ENCODE measurements at regions not wholly inside any gene's neighbourhood (a gene's known extent, or its start where the extent isn't known, plus 50 kb on each side); places are given as distances from the start of the nearest gene placed in this dataset.

GRCh38 chr1:58905126-58905490 is 121.3 kb upstream of the JUN start:
- no peak for DNase-seq (ENCODE audit: low read depth)
- H3K4me3 ChIP-seq (ENCODE audit: low read depth, low read length): no peak overlapping the region

- no peak overlapping the region for H3K4me3 ChIP-seq (ENCODE audit: low read depth, low read length)
- no peak for DNase-seq (ENCODE audit: low read depth)
Observed at GRCh38 chr1:58905628-58906221, 121.9 kb upstream of the JUN start.

- no peak overlapping the region for H3K4me3 ChIP-seq (ENCODE audit: low read depth, low read length)
- DNase-seq (ENCODE audit: low read depth): no peak
Observed at GRCh38 chr1:58907398-58907797, 123.6 kb upstream of the JUN start.

GRCh38 chr1:58908561-58909560 is 125.0 kb upstream of the JUN start:
- DNase-seq (ENCODE audit: low read depth): peak; percentile 52
- no peak overlapping the region for H3K4me3 ChIP-seq (ENCODE audit: low read depth, low read length)

GRCh38 chr1:58909914-58910681 is 126.3 kb upstream of the JUN start:
- no peak for DNase-seq (ENCODE audit: low read depth)
- H3K4me3 ChIP-seq (ENCODE audit: low read depth, low read length): no peak overlapping the region

- no peak overlapping the region for H3K4me3 ChIP-seq (ENCODE audit: low read depth, low read length)
- no peak for DNase-seq (ENCODE audit: low read depth)
Observed at GRCh38 chr1:58911841-58912499, 128.1 kb upstream of the JUN start.

- no peak overlapping the region for H3K4me3 ChIP-seq (ENCODE audit: low read depth, low read length)
- DNase-seq (ENCODE audit: low read depth): no peak
Observed at GRCh38 chr1:58914925-58915324, 131.1 kb upstream of the JUN start.

GRCh38 chr1:58917436-58917835 is 133.6 kb upstream of the JUN start:
- H3K4me3 ChIP-seq (ENCODE audit: low read depth, low read length): no peak overlapping the region
- no peak for DNase-seq (ENCODE audit: low read depth)

GRCh38 chr1:58919226-58919958 is 135.5 kb upstream of the JUN start:
- H3K4me3 ChIP-seq (ENCODE audit: low read depth, low read length): no peak overlapping the region
- no peak for DNase-seq (ENCODE audit: low read depth)

GRCh38 chr1:58919959-58920321 is 136.1 kb upstream of the JUN start:
- DNase-seq (ENCODE audit: low read depth): no peak
- no peak overlapping the region for H3K4me3 ChIP-seq (ENCODE audit: low read depth, low read length)

GRCh38 chr1:58921342-58921741 is 137.5 kb upstream of the JUN start:
- DNase-seq (ENCODE audit: low read depth): no peak
- no peak overlapping the region for H3K4me3 ChIP-seq (ENCODE audit: low read depth, low read length)

- H3K4me3 ChIP-seq (ENCODE audit: low read depth, low read length): no peak overlapping the region
- DNase-seq (ENCODE audit: low read depth): no peak
Observed at GRCh38 chr1:58921751-58922150, 137.9 kb upstream of the JUN start.

GRCh38 chr1:58922302-58923089 is 138.6 kb upstream of the JUN start:
- DNase-seq (ENCODE audit: low read depth): peak; percentile 63
- no peak overlapping the region for H3K4me3 ChIP-seq (ENCODE audit: low read depth, low read length)

- no peak overlapping the region for H3K4me3 ChIP-seq (ENCODE audit: low read depth, low read length)
- no peak for DNase-seq (ENCODE audit: low read depth)
Observed at GRCh38 chr1:58923090-58923470, 139.2 kb upstream of the JUN start.

GRCh38 chr1:58924016-58924565 is 140.2 kb upstream of the JUN start:
- H3K4me3 ChIP-seq (ENCODE audit: low read depth, low read length): no peak overlapping the region
- no peak for DNase-seq (ENCODE audit: low read depth)

- DNase-seq (ENCODE audit: low read depth): no peak
- no peak overlapping the region for H3K4me3 ChIP-seq (ENCODE audit: low read depth, low read length)
Observed at GRCh38 chr1:58924821-58925220, 141.0 kb upstream of the JUN start.

- DNase-seq (ENCODE audit: low read depth): no peak
- H3K4me3 ChIP-seq (ENCODE audit: low read depth, low read length): no peak overlapping the region
Observed at GRCh38 chr1:58925247-58925646, 141.4 kb upstream of the JUN start.

- DNase-seq (ENCODE audit: low read depth): no peak
- no peak overlapping the region for H3K4me3 ChIP-seq (ENCODE audit: low read depth, low read length)
Observed at GRCh38 chr1:58926152-58926551, 142.3 kb upstream of the JUN start.
